Heart right ventricle (tissue), 16 donors: ENCODE measurements at regions not wholly inside any gene's neighbourhood (a gene's known extent, or its start where the extent isn't known, plus 50 kb on each side); places are given as distances from the start of the nearest gene placed in this dataset.

Source experiments
- ATAC-seq, 8 donors: fragments of 200-7000 bp; cut with Tn5 transposase; one replicate each; pipeline ENCODE4 v1.9.1; 2020; ENCODE audit warnings: mild to moderate bottlenecking in 8 of 8, moderate library complexity in 8 of 8, moderate number of reproducible peaks in 1 of 8
- DNase-seq, 2 donors: peaks; one replicate each; pipeline ENCODE4 v3.0.0-alpha.2; 2020
- H3K27ac ChIP-seq, 10 donors: fragments of 200-600 bp; sonication (generic) in 2 of 10; one replicate each; pipeline versions ENCODE4 v1.5.0 to v1.8.0; 2020 to 2022; ENCODE audit warnings: mild to moderate bottlenecking in 3 of 10
- H3K27me3 ChIP-seq, 7 donors: fragments of 200-600 bp; one replicate each; pipeline ENCODE4 v1.8.0; 2021 to 2022; ENCODE audit warnings: mild to moderate bottlenecking in 2 of 7
- H3K36me3 ChIP-seq, 9 donors: fragments of 200-600 bp; sonication (generic) in 1 of 9; one replicate each; pipeline versions ENCODE4 v1.5.0 to v1.8.0; 2020 to 2022; ENCODE audit warnings: mild to moderate bottlenecking in 2 of 9
- H3K4me1 ChIP-seq, 9 donors: fragments of 200-600 bp; sonication (generic) in 1 of 9; one replicate each; pipeline versions ENCODE4 v1.5.0 to v1.8.0; 2020 to 2022; ENCODE audit warnings: mild to moderate bottlenecking in 4 of 9
- H3K4me3 ChIP-seq, 10 donors: fragments of 200-600 bp; sonication (generic) in 2 of 10; one replicate each; pipeline versions ENCODE4 v1.5.0 to v1.8.0; 2020 to 2022; ENCODE audit warnings: mild to moderate bottlenecking in 7 of 10, moderate library complexity in 2 of 10
- H3K9me3 ChIP-seq, 11 donors: fragments of 200-600 bp in 10 of 11; sonication (generic) in 2 of 11; one replicate each; pipeline versions ENCODE4 v1.5.0 to v1.8.0; 2013 to 2022; ENCODE audit warnings: mild to moderate bottlenecking in 2 of 11, control low read depth in 1 of 11, moderate library complexity in 1 of 11
- CTCF ChIP-seq, 9 donors: fragments of 200-600 bp; sonication (generic) in 2 of 9; IDR thresholded peaks; one replicate each; pipeline versions ENCODE4 v1.5.0 to v1.8.0; 2021 to 2022; ENCODE audit warnings: antibody characterized with exemption in 9 of 9, mild to moderate bottlenecking in 5 of 9, moderate library complexity in 1 of 9
- WGBS, 2 donors: extraction: QIAGEN DNeasy Blood & Tissue Kit; methylation state at CpG; one replicate each; pipeline ENCODE4 v1.1.7; 2013; ENCODE audit warnings: inconsistent platforms in 1 of 2; 5-methylcytosine and 5-hydroxymethylcytosine counted together
- intact Hi-C, 10 donors: fragments of 100-400 bp; cut with DNase I; formaldehyde crosslinking; loops; one replicate each; pipeline versions ENCODE4 v1.11.1 to v1.14.2; 2022
- donor health status: Arrhythmogenic right ventricular cardiomyopathy.
- donor health status: ischemic (EF 13 %, LVEDD 7.1; RV severe dilation, severe dysfunction).
- donor health status: healthy with polysubstance abuse.
- donor health status: DM: no; HTN: yes; CAD: no.
- donor health status: DM: no; HTN: no; CAD: no.
- donor health status: ischemic (EF 25% LVEDD 6.9; RV normal size, moderate dysfunction).
- donor health status: ischemic (EF 25% LVEDD 5.7; RV mildly dilated, moderate dysfunction).
- donor health status: healthy.
- donor health status: DM: yes; HTN: yes; CAD: no.
- donor health status: Ischemic cardiomyopathy.
- donor health status: ischemic (EF 35%, LVEDD 5.7; RV mildly dilated, moderate dysfunction).
- donor health status: nonischemic (EF 11% LVEDD 7.7; RV severe dilation, severe dysfunction).
- donor health status: DM: yes; HTN: yes; CAD: no.
- donor health status: PGD.
- donor health status: ischemic (EF 29% LVEDD 5.4; RV normal size, mild dysfunction).
- donor health status: nonischemic (EF 23%, LVEDD 6.1; RV moderate dilation, normal function).

GRCh38 chr5:73314395-73315257, 134.0 kb downstream of the FOXD1 start:
- Histone ChIP-seq H3K36me3 (no peaks in the 10 kb centered on the region), H3K4me3 (no peak overlapping the region), H3K27ac (no peak overlapping the region), H3K27me3 (peaks cover 0 to 99% (median 93%) of the 10 kb centered on the region in 7 donors), H3K4me1 (peaks cover 0 to 15% (median 6%) of the 10 kb centered on the region in 9 donors), H3K9me3 (no peaks in the 10 kb centered on the region)
- WGBS, 2 donors, result 87 to 90% methylated on average over 8 of the region's 8 CpGs
- no peak for DNase-seq
- no peak for TF ChIP-seq CTCF (IDR thresholded peaks at IDR 0.05)
- ATAC-seq, result no peak
- intact Hi-C loops, result no loop called here

- H3K27me3 ChIP-seq, result peaks cover 0 to 99% (median 88%) of the 10 kb centered on the region in 7 donors
These were observed 135.6 kb downstream of the FOXD1 start for GRCh38 chr5:73312872-73313510.

GRCh38 chr5:73312146-73312871, 136.3 kb downstream of the FOXD1 start:
- ATAC-seq (peak in 2 of 8 donors; percentile 33 to 38), DNase-seq (no peak)
- H3K9me3 ChIP-seq, result no peaks in the 10 kb centered on the region
- peaks cover 0 to 15% (median 6%) of the 10 kb centered on the region in 9 donors for H3K4me1 ChIP-seq
- TF ChIP-seq CTCF (IDR thresholded peaks at IDR 0.05), result peak in 2 of 9 donors; percentile 3 to 16
- intact Hi-C loops, result no loop called here
- no peak overlapping the region for H3K27ac ChIP-seq
- 11 to 16% methylated on average over 13 of the region's 13 CpGs for WGBS, 2 donors
- H3K27me3 ChIP-seq, result peaks cover 0 to 99% (median 87%) of the 10 kb centered on the region in 7 donors
- H3K4me3 ChIP-seq, result no peak overlapping the region
- no peaks in the 10 kb centered on the region for H3K36me3 ChIP-seq

More at GRCh38 chr5:73312872-73313510, 135.6 kb downstream of the FOXD1 start:
- peaks cover 0 to 15% (median 6%) of the 10 kb centered on the region in 9 donors for H3K4me1 ChIP-seq
- DNase-seq (no peak), ATAC-seq (no peak)
- no peak overlapping the region for H3K27ac ChIP-seq
- intact Hi-C loops, result no loop called here
- H3K4me3 ChIP-seq, result no peak overlapping the region
- 48 to 51% methylated on average over 3 of the region's 3 CpGs for whole genome bisulfite sequencing, 2 donors
- no peak for TF ChIP-seq CTCF (IDR thresholded peaks at IDR 0.05)
- H3K9me3 ChIP-seq, result no peaks in the 10 kb centered on the region
- H3K36me3 ChIP-seq, result no peaks in the 10 kb centered on the region
